HEK293 (cell line): ENCODE measurements at regions not wholly inside any gene's neighbourhood (a gene's known extent, or its start where the extent isn't known, plus 50 kb on each side); places are given as distances from the start of the nearest gene placed in this dataset.

ENCODE experiments used
- CTCF ChIA-PET: fragments of 350-600 bp; formaldehyde crosslinking; extraction: SDS; loops from one replicate; lab custom pipeline; 2021; ENCODE audit warnings: antibody characterized with exemption; lab: Yijun Ruan, JAX
- POLR2A ChIA-PET: fragments of 300-600 bp; formaldehyde crosslinking; extraction: SDS; loops from one replicate; lab custom pipeline; 2020; ENCODE audit warnings: antibody characterized with exemption, inconsistent platforms; lab: Yijun Ruan, JAX
- H3K27ac ChIP-seq: fragments of 200-500 bp; sonication (Bioruptor generic); 2 replicates; pipeline ENCODE4 v1.5.1; 2014; ENCODE audit warnings: low read depth, low read length, control low read depth, inconsistent platforms; ENCODE audit errors: extremely low read depth
- H3K36me3 ChIP-seq, 2 experiments: fragments of 200-500 bp in 1 of 2; sonication (Bioruptor generic) in 1 of 2; 1 replicate in 1 of 2; 2 replicates in 1 of 2; pipeline ENCODE4 v1.5.1; 2014 to 2017; ENCODE audit warnings: inconsistent platforms in 2 of 2, low read length in 2 of 2; ENCODE audit not compliant: control insufficient read depth in 2 of 2, insufficient read depth in 1 of 2
- H3K4me1 ChIP-seq: fragments of 200-500 bp; sonication (Bioruptor generic); 2 replicates; pipeline ENCODE4 v1.5.1; 2014; ENCODE audit warnings: mild to moderate bottlenecking, low read length, inconsistent platforms; ENCODE audit not compliant: control insufficient read depth, insufficient read depth
- H3K4me3 ChIP-seq: 2 replicates; pipeline ENCODE4 v1.5.1; 2011; ENCODE audit warnings: low read depth, mild to moderate bottlenecking, control low read depth, low read length, moderate library complexity
- H3K9me3 ChIP-seq: fragments of 200-500 bp; sonication (Bioruptor generic); 2 replicates; pipeline ENCODE4 v1.5.1; 2014; ENCODE audit warnings: low read depth, low read length, inconsistent platforms; ENCODE audit not compliant: control insufficient read depth, insufficient read depth
- BCL11A ChIP-seq: fragments of 450-650 bp; formaldehyde crosslinking; IDR thresholded peaks from 2 replicates; pipeline ENCODE4 v1.5.1; 2016; ENCODE audit warnings: low read depth, missing biosample characterization, missing genetic modification characterization
- GLI2 ChIP-seq: fragments of 450-650 bp; formaldehyde crosslinking; IDR thresholded peaks from 2 replicates; pipeline ENCODE4; 2017; ENCODE audit warnings: missing biosample characterization, missing genetic modification characterization, low read depth, borderline replicate concordance
- OSR2 ChIP-seq: fragments of 450-650 bp; formaldehyde crosslinking; IDR thresholded peaks from 2 replicates; pipeline ENCODE4 v1.5.1; 2016; ENCODE audit warnings: missing biosample characterization, missing genetic modification characterization
- SALL2 ChIP-seq: fragments of 450-650 bp; formaldehyde crosslinking; IDR thresholded peaks from 2 replicates; pipeline ENCODE4 v1.5.0; 2017; ENCODE audit warnings: missing biosample characterization, mild to moderate bottlenecking, missing genetic modification characterization, borderline replicate concordance
- SCRT2 ChIP-seq: fragments of 450-650 bp; formaldehyde crosslinking; IDR thresholded peaks from 2 replicates; pipeline ENCODE4 v1.5.1; 2016; ENCODE audit warnings: missing biosample characterization, missing genetic modification characterization
- SP2 ChIP-seq: fragments of 450-650 bp; formaldehyde crosslinking; IDR thresholded peaks from 2 replicates; pipeline ENCODE4 v1.5.1; 2016; ENCODE audit warnings: missing biosample characterization, missing genetic modification characterization
- WT1 ChIP-seq: fragments of 450-650 bp; formaldehyde crosslinking; IDR thresholded peaks from 2 replicates; pipeline ENCODE4 v1.5.1; 2016; ENCODE audit warnings: missing biosample characterization, missing genetic modification characterization
- ZBTB1 ChIP-seq: fragments of 450-650 bp; formaldehyde crosslinking; IDR thresholded peaks from 2 replicates; pipeline ENCODE4 v1.5.1; 2016; ENCODE audit warnings: missing biosample characterization, missing genetic modification characterization
- ZFHX2 ChIP-seq: fragments of 450-650 bp; formaldehyde crosslinking; conservative IDR thresholded peaks from 2 replicates; pipeline ENCODE4 v1.5.1; 2016; ENCODE audit warnings: missing biosample characterization, missing genetic modification characterization
- ZFP41 ChIP-seq: fragments of 450-650 bp; formaldehyde crosslinking; IDR thresholded peaks from 2 replicates; pipeline ENCODE4 v1.5.1; 2016; ENCODE audit warnings: missing biosample characterization, missing genetic modification characterization, borderline replicate concordance
- ZFP69B ChIP-seq: fragments of 450-650 bp; formaldehyde crosslinking; IDR thresholded peaks from 2 replicates; pipeline ENCODE4 v1.5.1; 2016; ENCODE audit warnings: missing biosample characterization, missing genetic modification characterization
- ZNF140 ChIP-seq: fragments of 450-650 bp; formaldehyde crosslinking; IDR thresholded peaks from 2 replicates; pipeline ENCODE4 v1.5.1; 2016; ENCODE audit warnings: missing biosample characterization, missing genetic modification characterization
- ZNF146 ChIP-seq: fragments of 450-650 bp; formaldehyde crosslinking; IDR thresholded peaks from 2 replicates; pipeline ENCODE4 v1.5.1; 2016; ENCODE audit warnings: missing biosample characterization, missing genetic modification characterization
- ZNF223 ChIP-seq: fragments of 450-650 bp; formaldehyde crosslinking; IDR thresholded peaks from 2 replicates; pipeline ENCODE4 v1.5.1; 2016; ENCODE audit warnings: missing biosample characterization, missing genetic modification characterization
- ZNF239 ChIP-seq: fragments of 450-650 bp; formaldehyde crosslinking; IDR thresholded peaks from 2 replicates; pipeline ENCODE4 v1.5.1; 2016; ENCODE audit warnings: missing biosample characterization, missing genetic modification characterization
- ZNF555 ChIP-seq: fragments of 450-650 bp; formaldehyde crosslinking; conservative IDR thresholded peaks from 2 replicates; pipeline ENCODE4 v1.5.1; 2017; ENCODE audit warnings: missing biosample characterization, mild to moderate bottlenecking, missing genetic modification characterization, inconsistent platforms
- ZNF610 ChIP-seq: fragments of 450-650 bp; formaldehyde crosslinking; IDR thresholded peaks from 2 replicates; pipeline ENCODE4 v1.5.1; 2016; ENCODE audit warnings: missing biosample characterization, missing genetic modification characterization, borderline replicate concordance
- ZNF658 ChIP-seq: fragments of 450-650 bp; formaldehyde crosslinking; IDR thresholded peaks from 2 replicates; pipeline ENCODE4; 2016; ENCODE audit warnings: missing biosample characterization, missing genetic modification characterization
- ZNF701 ChIP-seq: fragments of 450-650 bp; formaldehyde crosslinking; IDR thresholded peaks from 2 replicates; pipeline ENCODE4 v1.5.1; 2016; ENCODE audit warnings: missing biosample characterization, missing genetic modification characterization
- ZNF776 ChIP-seq: fragments of 450-650 bp; formaldehyde crosslinking; IDR thresholded peaks from 2 replicates; pipeline ENCODE4 v1.5.0; 2017; ENCODE audit warnings: missing biosample characterization, missing genetic modification characterization, borderline replicate concordance
- ZNF837 ChIP-seq: fragments of 450-650 bp; formaldehyde crosslinking; IDR thresholded peaks from 2 replicates; pipeline ENCODE4 v1.5.1; 2016; ENCODE audit warnings: missing biosample characterization, missing genetic modification characterization
- ZSCAN23 ChIP-seq: fragments of 450-650 bp; formaldehyde crosslinking; IDR thresholded peaks from 2 replicates; pipeline ENCODE4 v1.5.1; 2016; ENCODE audit warnings: missing biosample characterization, missing genetic modification characterization
- TF ChIP-seq, protein P1 (sequence below): fragments of 450-650 bp; formaldehyde crosslinking; IDR thresholded peaks from 2 replicates; pipeline ENCODE4 v1.5.1; 2016; ENCODE audit warnings: missing biosample characterization, missing genetic modification characterization
- TF ChIP-seq, protein P2 (sequence below): fragments of 450-650 bp; formaldehyde crosslinking; IDR thresholded peaks from 2 replicates; pipeline ENCODE4 v1.5.1; 2016; ENCODE audit warnings: missing biosample characterization, missing genetic modification characterization

DNA sequence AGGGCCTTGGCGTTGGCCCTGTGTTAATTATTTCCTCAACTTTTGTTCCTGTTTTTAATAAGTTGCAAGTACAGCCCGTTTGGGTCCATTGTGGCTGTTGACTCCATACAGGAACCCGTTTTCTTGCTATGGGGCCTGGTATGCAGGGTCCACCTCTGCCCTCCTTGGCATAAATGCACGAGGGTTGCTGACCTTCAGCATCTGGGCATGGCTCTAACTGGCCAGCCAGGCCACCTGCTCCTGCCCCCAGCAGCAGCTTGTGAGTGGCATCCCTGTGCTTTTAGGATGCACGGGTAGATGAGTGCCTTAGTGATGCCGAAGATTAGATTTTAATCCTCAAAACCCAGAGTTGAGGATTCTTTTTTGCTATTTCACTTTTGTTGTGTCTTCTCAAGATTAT, 123.2 kb downstream of the GLRX3 start (continued):
- TF ChIP-seq ZSCAN23 (tag by site-specific recombination), result no peak
- TF ChIP-seq ZNF658, result no peak

DNA sequence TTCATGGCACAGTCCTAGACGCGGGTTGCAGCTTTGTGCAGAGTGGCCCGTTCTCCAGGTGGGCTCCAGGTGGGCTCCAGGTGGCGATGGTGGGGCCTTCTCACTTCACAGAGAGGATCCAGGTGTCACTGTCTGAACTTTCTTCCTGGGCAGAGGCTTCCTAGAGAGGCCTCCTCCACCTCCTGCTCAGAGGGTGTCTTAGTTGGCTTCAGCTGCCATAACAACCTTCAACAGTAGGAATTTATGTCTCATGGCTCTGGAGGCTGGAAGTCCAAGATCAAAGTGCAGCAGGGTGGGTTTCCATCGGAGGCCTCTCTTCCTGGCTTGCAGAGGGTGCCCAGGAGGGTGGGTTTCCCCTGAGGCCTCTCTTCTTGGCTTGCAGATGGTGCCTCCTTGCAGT, 125.1 kb downstream of the GLRX3 start:
- TF ChIP-seq ZNF239 (tag by site-specific recombination), result no peak
- no peak for TF ChIP-seq ZNF837 (tag by site-specific recombination)
- TF ChIP-seq, protein P1, sequence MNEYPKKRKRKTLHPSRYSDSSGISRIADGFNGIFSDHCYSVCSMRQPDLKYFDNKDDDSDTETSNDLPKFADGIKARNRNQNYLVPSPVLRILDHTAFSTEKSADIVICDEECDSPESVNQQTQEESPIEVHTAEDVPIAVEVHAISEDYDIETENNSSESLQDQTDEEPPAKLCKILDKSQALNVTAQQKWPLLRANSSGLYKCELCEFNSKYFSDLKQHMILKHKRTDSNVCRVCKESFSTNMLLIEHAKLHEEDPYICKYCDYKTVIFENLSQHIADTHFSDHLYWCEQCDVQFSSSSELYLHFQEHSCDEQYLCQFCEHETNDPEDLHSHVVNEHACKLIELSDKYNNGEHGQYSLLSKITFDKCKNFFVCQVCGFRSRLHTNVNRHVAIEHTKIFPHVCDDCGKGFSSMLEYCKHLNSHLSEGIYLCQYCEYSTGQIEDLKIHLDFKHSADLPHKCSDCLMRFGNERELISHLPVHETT (tag by site-specific recombination), result no peak
- TF ChIP-seq ZBTB1 (tag by site-specific recombination), result no peak
- no peak for TF ChIP-seq ZFP41 (tag by site-specific recombination)
- no peak for TF ChIP-seq ZNF555 (tag by site-specific recombination)
- no peak for TF ChIP-seq SALL2 (tag by site-specific recombination)
- no peak for TF ChIP-seq GLI2 (tag by site-specific recombination)
- TF ChIP-seq ZNF223 (tag by site-specific recombination), result no peak
- TF ChIP-seq ZNF776 (tag by site-specific recombination), result no peak
- TF ChIP-seq BCL11A (tag by site-specific recombination), result no peak
- TF ChIP-seq, protein P2, sequence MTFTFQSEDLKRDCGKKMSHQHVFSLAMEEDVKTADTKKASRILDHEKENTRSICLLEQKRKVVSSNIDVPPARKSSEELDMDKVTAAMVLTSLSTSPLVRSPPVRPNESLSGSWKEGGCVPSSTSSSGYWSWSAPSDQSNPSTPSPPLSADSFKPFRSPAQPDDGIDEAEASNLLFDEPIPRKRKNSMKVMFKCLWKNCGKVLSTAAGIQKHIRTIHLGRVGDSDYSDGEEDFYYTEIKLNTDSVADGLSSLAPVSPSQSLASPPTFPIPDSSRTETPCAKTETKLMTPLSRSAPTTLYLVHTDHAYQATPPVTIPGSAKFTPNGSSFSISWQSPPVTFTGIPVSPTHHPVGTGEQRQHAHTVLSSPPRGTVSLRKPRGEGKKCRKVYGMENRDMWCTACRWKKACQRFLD (tag by site-specific recombination), result no peak
- TF ChIP-seq ZNF701 (tag by site-specific recombination), result no peak
- TF ChIP-seq ZNF146 (tag by site-specific recombination), result no peak
- no peak for TF ChIP-seq WT1 (tag by site-specific recombination)
- TF ChIP-seq, all 188 proteins: peak for 0
- Histone ChIP-seq H3K36me3 (no peaks in the 10 kb centered on the region), H3K9me3 (peaks cover 3% of the 10 kb centered on the region; the same call in 1 of the 2 replicates), H3K4me3 (no peak overlapping the region), H3K27ac (no peak overlapping the region), H3K4me1 (no peaks in the 10 kb centered on the region)
- CTCF ChIA-PET, result no interaction called here
- POLR2A ChIA-PET, result no interaction called here

DNA sequence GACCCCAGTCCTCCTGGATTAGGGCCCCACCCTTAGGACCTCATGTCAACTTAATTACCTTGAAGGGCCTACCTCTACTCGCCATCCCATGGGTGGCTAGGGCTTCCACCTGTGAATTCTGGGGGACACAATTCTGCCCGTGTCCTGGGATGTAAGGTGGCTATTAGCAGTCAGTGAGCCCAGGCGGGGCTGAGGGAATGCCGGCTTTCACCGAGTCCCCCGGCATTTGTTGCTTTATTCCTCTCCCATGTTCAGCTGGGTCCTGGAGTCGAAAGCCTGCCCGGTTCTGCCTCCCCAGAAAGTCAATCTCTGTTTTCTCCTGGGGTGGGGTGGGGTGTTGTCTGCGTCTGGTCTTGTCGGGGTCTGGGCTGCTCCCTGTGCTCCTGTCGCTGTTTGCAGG, 125.6 kb downstream of the GLRX3 start:
- Histone ChIP-seq H3K36me3 (no peaks in the 10 kb centered on the region), H3K27ac (no peak overlapping the region), H3K4me1 (no peaks in the 10 kb centered on the region)
- TF ChIP-seq ZNF610 (tag by site-specific recombination), result no peak
- TF ChIP-seq, all 188 proteins: peak for 0
- peaks cover 3% of the 10 kb centered on the region; the same call in 1 of the 2 replicates for H3K9me3 ChIP-seq
- no peak overlapping the region for H3K4me3 ChIP-seq
- ChIA-PET POLR2A (no interaction called here), CTCF (no interaction called here)

DNA sequence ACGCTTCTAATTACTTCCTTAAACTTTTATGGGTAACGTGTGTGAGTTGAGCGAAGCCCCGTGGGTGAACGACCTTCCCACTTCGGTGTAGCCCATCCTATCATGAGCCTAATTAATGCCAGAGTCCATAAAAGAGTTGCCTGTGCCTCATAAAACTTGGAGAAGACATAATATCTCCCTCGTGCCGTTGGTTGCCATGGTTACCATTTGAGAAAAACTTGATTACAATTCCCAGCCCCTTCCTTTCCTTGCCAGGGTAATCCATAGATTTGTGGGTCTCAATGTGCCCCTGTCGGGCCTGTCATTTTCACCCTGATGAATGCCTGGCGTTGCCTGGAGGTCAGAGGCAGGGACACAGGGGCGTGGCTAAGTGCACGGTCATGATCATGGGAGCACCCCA, 127.1 kb downstream of the GLRX3 start:
- CTCF ChIA-PET, result no interaction called here
- peaks cover 3% of the 10 kb centered on the region; the same call in 1 of the 2 replicates for H3K9me3 ChIP-seq

More for the DNA sequence above, 127.1 kb downstream of the GLRX3 start:
- no peak overlapping the region for H3K4me3 ChIP-seq
- H3K36me3 ChIP-seq, result no peaks in the 10 kb centered on the region
- H3K4me1 ChIP-seq, result no peaks in the 10 kb centered on the region
- no peak for TF ChIP-seq SP2 (tag by site-specific recombination)
- TF ChIP-seq OSR2 (tag by site-specific recombination), result no peak
- no peak for TF ChIP-seq ZFP69B (tag by site-specific recombination)
- TF ChIP-seq ZFHX2 (tag by site-specific recombination), result no peak
- no peak for TF ChIP-seq ZNF140 (tag by site-specific recombination)
- no peak for TF ChIP-seq SCRT2 (tag by site-specific recombination)
- H3K27ac ChIP-seq, result no peak overlapping the region
- POLR2A ChIA-PET, result no interaction called here
